Stomach (tissue), 4 donors: ENCODE measurements at regions not wholly inside any gene's neighbourhood (a gene's known extent, or its start where the extent isn't known, plus 50 kb on each side); places are given as distances from the start of the nearest gene placed in this dataset.

ENCODE experiments used
- EP300 ChIP-seq: sonication (generic); formaldehyde crosslinking; IDR thresholded peaks from one replicate; pipeline ENCODE4 v1.6.1; 2017; ENCODE audit warnings: antibody characterized with exemption
- POLR2A ChIP-seq, 4 donors: fragments of 450-650 bp; IDR thresholded peaks; one replicate each; pipeline ENCODE4 v1.6.1; 2016; ENCODE audit warnings: antibody characterized with exemption in 4 of 4, control low read depth in 2 of 4, mild to moderate bottlenecking in 1 of 4, moderate library complexity in 1 of 4
- POLR2AphosphoS5 ChIP-seq, 3 donors: sonication (generic); formaldehyde crosslinking; IDR thresholded peaks; one replicate each; pipeline ENCODE4 v1.6.1; 2016; ENCODE audit warnings: antibody characterized with exemption in 3 of 3
- TF ChIP-seq, protein P1 (sequence below), 7 experiments: fragments of 450-650 bp in 4 of 7; fragments of 200-600 bp in 3 of 7; sonication (generic) in 3 of 7; IDR thresholded peaks; one replicate each; pipeline ENCODE4 v1.5.1; 2016 to 2019; ENCODE audit warnings: antibody characterized with exemption in 7 of 7, control low read depth in 2 of 7, mild to moderate bottlenecking in 1 of 7

DNA sequence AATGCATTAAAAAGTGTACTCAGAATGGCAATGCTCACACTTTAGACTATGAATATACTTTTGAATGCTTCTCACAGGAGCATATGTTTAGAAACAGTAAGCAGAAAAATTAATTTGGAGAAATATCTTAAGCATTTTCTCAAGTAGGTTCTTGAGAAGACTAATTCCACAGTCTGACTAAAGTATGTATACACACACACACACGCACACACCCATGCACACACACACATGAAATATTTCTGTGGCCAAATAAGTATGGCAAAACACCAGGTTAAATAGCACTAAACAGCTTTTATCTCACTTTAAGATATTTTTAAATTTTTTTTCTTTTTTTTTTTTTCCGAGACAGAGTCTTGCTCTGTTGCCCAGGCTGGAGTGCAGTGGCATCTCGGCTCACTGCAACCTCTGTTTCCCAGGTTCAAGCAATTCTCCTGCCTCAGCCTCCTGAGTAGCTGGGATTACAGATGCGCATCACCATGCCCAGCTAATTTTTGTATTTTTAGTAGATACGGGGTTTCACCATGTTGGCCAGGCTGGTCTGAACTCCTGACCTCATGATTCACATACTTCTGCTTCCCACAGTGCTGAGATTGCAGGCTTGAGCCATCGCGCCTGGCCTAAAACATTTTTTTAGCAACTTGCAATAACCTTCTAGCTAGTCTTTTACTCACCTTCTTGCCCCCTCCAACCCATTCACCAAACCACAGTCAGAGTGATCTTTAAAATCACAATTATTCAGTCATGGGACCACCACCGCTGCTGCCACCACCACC, 67.5 kb upstream of the SCG2 start:
- TF ChIP-seq, protein P1, sequence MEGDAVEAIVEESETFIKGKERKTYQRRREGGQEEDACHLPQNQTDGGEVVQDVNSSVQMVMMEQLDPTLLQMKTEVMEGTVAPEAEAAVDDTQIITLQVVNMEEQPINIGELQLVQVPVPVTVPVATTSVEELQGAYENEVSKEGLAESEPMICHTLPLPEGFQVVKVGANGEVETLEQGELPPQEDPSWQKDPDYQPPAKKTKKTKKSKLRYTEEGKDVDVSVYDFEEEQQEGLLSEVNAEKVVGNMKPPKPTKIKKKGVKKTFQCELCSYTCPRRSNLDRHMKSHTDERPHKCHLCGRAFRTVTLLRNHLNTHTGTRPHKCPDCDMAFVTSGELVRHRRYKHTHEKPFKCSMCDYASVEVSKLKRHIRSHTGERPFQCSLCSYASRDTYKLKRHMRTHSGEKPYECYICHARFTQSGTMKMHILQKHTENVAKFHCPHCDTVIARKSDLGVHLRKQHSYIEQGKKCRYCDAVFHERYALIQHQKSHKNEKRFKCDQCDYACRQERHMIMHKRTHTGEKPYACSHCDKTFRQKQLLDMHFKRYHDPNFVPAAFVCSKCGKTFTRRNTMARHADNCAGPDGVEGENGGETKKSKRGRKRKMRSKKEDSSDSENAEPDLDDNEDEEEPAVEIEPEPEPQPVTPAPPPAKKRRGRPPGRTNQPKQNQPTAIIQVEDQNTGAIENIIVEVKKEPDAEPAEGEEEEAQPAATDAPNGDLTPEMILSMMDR (IDR thresholded peaks at IDR 0.05) = no peak
- TF ChIP-seq EP300 = no peak
- no peak for TF ChIP-seq POLR2AphosphoS5 (IDR thresholded peaks at IDR 0.05)
- no peak for TF ChIP-seq POLR2A (IDR thresholded peaks at IDR 0.05)
